A673 (cell line): ENCODE measurements at regions not wholly inside any gene's neighbourhood (a gene's known extent, or its start where the extent isn't known, plus 50 kb on each side); places are given as distances from the start of the nearest gene placed in this dataset.

Experiments used
- BruUV-seq: library from RNA; stranded (reverse); fragments of 400-500 nt; replicated peaks from 2 replicates; lab custom pipeline; 2021; lab: Mats Ljungman, UMichigan
- CTCF ChIA-PET: fragments of 300-600 bp; sonication (Branson Sonifier 250); formaldehyde crosslinking; loops from one replicate; lab custom pipeline; 2022; ENCODE audit warnings: antibody characterized with exemption; lab: Charles Lee
- POLR2A ChIA-PET: fragments of 300-600 bp; sonication (Branson Sonifier 250); formaldehyde crosslinking; loops from one replicate; lab custom pipeline; 2022; ENCODE audit warnings: antibody characterized with exemption; ENCODE audit not compliant: low non-redundant PET; lab: Charles Lee
- DNase-seq: peaks from one replicate; pipeline ENCODE4 v3.0.0-alpha.2; 2015; ENCODE audit warnings: low spot score
- H3K27ac ChIP-seq: fragments of 200-600 bp; sonication (generic); 2 replicates; pipeline ENCODE4 v1.5.1; 2016; ENCODE audit warnings: mixed run types, low read depth, mild to moderate bottlenecking, mixed read lengths, antibody characterized with exemption, low read length; ENCODE audit not compliant: poor library complexity, severe bottlenecking
- H3K27me3 ChIP-seq: fragments of 200-600 bp; sonication (generic); replicated peaks from 2 replicates; pipeline ENCODE4 v1.6.1; 2017; ENCODE audit warnings: mixed run types, low read depth, mild to moderate bottlenecking, mixed read lengths, antibody characterized with exemption, low read length; ENCODE audit not compliant: insufficient read depth, poor library complexity
- H3K36me3 ChIP-seq: fragments of 200-600 bp; sonication (generic); 2 replicates; pipeline ENCODE4 v1.6.1; 2016; ENCODE audit warnings: mixed run types, mild to moderate bottlenecking, mixed read lengths, antibody characterized with exemption, low read length; ENCODE audit not compliant: insufficient read depth, poor library complexity, severe bottlenecking
- H3K4me1 ChIP-seq: fragments of 200-600 bp; sonication (generic); 2 replicates; pipeline ENCODE4 v1.6.1; 2017; ENCODE audit warnings: mixed run types, mild to moderate bottlenecking, mixed read lengths, antibody characterized with exemption, low read length; ENCODE audit not compliant: insufficient read depth, poor library complexity, severe bottlenecking
- H3K4me3 ChIP-seq: fragments of 200-600 bp; sonication (generic); 2 replicates; pipeline ENCODE4 v1.5.1; 2016; ENCODE audit warnings: low read depth, mixed run types, mild to moderate bottlenecking, mixed read lengths, low read length; ENCODE audit not compliant: poor library complexity, severe bottlenecking
- H3K9me3 ChIP-seq: fragments of 200-600 bp; sonication (generic); 2 replicates; pipeline ENCODE4 v1.6.1; 2016; ENCODE audit warnings: mixed run types, low read depth, mild to moderate bottlenecking, mixed read lengths, antibody characterized with exemption, low read length; ENCODE audit not compliant: poor library complexity, severe bottlenecking
- CTCF ChIP-seq: fragments of 300-800, 200-600 bp; sonication (generic); conservative IDR thresholded peaks from 2 replicates; pipeline ENCODE4 v1.5.1; 2017; ENCODE audit warnings: low read depth, mild to moderate bottlenecking, antibody characterized with exemption, low read length, moderate library complexity, mixed read lengths
- EZH2 ChIP-seq: fragments of 200-600 bp; sonication (generic); IDR thresholded peaks from 2 replicates; pipeline ENCODE4 v1.6.1; 2017; ENCODE audit warnings: borderline replicate concordance, low read depth, mild to moderate bottlenecking, mixed read lengths, antibody characterized with exemption, low read length; ENCODE audit not compliant: poor library complexity, severe bottlenecking
- intact Hi-C: fragments of 100-400 bp; cut with micrococcal nuclease; formaldehyde crosslinking; loops from one replicate; pipeline ENCODE4 v1.10.0; 2022; ENCODE audit not compliant: unreplicated experiment

GRCh38 chr10:21191512-21191911 lies 294.4 kb upstream of the NEBL start:
- Histone ChIP-seq H3K27ac (no peak overlapping the region), H3K36me3 (no peaks in the 10 kb centered on the region), H3K4me3 (no peak overlapping the region), H3K9me3 (no peaks in the 10 kb centered on the region), H3K4me1 (peaks cover 13% of the 10 kb centered on the region), H3K27me3 (no peaks in the 10 kb centered on the region)
- DNase-seq: no peak
- no TSS peak for BruUV-seq
- CTCF ChIA-PET: no interaction called here
- intact Hi-C loops: no loop called here
- TF ChIP-seq CTCF (no peak), EZH2 (no peak)
- POLR2A ChIA-PET: no interaction called here

- TF ChIP-seq EZH2: no peak
- TF ChIP-seq CTCF: no peak
- ChIA-PET CTCF (no interaction called here), POLR2A (no interaction called here)
- no peaks in the 10 kb centered on the region for H3K36me3 ChIP-seq
- BruUV-seq: no TSS peak
- H3K9me3 ChIP-seq: no peaks in the 10 kb centered on the region
- H3K4me3 ChIP-seq: no peak overlapping the region
- DNase-seq: no peak
- no peaks in the 10 kb centered on the region for H3K4me1 ChIP-seq
- H3K27ac ChIP-seq: no peak overlapping the region
- H3K27me3 ChIP-seq: no peaks in the 10 kb centered on the region
- intact Hi-C loops: no loop called here
Observed at GRCh38 chr10:21184984-21185383, 287.9 kb upstream of the NEBL start.

- Histone ChIP-seq H3K27me3 (no peaks in the 10 kb centered on the region), H3K36me3 (no peaks in the 10 kb centered on the region), H3K4me3 (no peak overlapping the region), H3K4me1 (no peaks in the 10 kb centered on the region), H3K9me3 (no peaks in the 10 kb centered on the region), H3K27ac (no peak overlapping the region)
- intact Hi-C loops: no loop called here
- ChIA-PET POLR2A (no interaction called here), CTCF (no interaction called here)
- BruUV-seq: no TSS peak
- no peak for TF ChIP-seq CTCF
- TF ChIP-seq EZH2: no peak
- peak; percentile 31 for DNase-seq
Observed at GRCh38 chr10:21184216-21184615, 287.1 kb upstream of the NEBL start.
